DOHH2 (cell line): ENCODE measurements at regions not wholly inside any gene's neighbourhood (a gene's known extent, or its start where the extent isn't known, plus 50 kb on each side); places are given as distances from the start of the nearest gene placed in this dataset.

Experiments
- H3F3A ChIP-seq: fragments of 200-600 bp; sonication (generic), shearing (Covaris generic); 2 replicates; pipeline ENCODE4 v1.6.0; 2016; ENCODE audit warnings: antibody characterized with exemption, mild to moderate bottlenecking; ENCODE audit not compliant: control insufficient read depth, insufficient read depth
- H3K27ac ChIP-seq: fragments of 200-600 bp; sonication (generic); 2 replicates; pipeline ENCODE4 v1.5.1; 2014; ENCODE audit warnings: low read depth, mild to moderate bottlenecking, low read length, moderate library complexity
- H3K27me3 ChIP-seq: fragments of 200-600 bp; sonication (generic); 2 replicates; pipeline ENCODE4 v1.6.1; 2014; ENCODE audit warnings: mild to moderate bottlenecking, low read length, mixed read lengths; ENCODE audit not compliant: control insufficient read depth
- H3K36me3 ChIP-seq: fragments of 200-600 bp; sonication (generic); 2 replicates; pipeline ENCODE4 v1.6.1; 2014; ENCODE audit warnings: mild to moderate bottlenecking, low read length, moderate library complexity, mixed read lengths; ENCODE audit not compliant: control insufficient read depth
- H3K4me1 ChIP-seq: fragments of 200-600 bp; sonication (generic); 2 replicates; pipeline ENCODE4 v1.6.1; 2014; ENCODE audit warnings: mild to moderate bottlenecking, low read length, mixed read lengths; ENCODE audit not compliant: control insufficient read depth
- H3K4me2 ChIP-seq: fragments of 200-600 bp; sonication (generic); 2 replicates; pipeline ENCODE4 v1.6.0; 2014; ENCODE audit warnings: mild to moderate bottlenecking, low read length, moderate library complexity
- H3K4me3 ChIP-seq: fragments of 200-600 bp; sonication (generic); 2 replicates; pipeline ENCODE4 v1.5.1; 2014; ENCODE audit warnings: mild to moderate bottlenecking, low read length, mixed read lengths
- H3K79me2 ChIP-seq: fragments of 200-600 bp; sonication (generic); 2 replicates; pipeline ENCODE4 v1.6.1; 2014; ENCODE audit warnings: mild to moderate bottlenecking, low read length, mixed read lengths; ENCODE audit not compliant: control insufficient read depth
- H3K9me2 ChIP-seq: fragments of 200-600 bp; sonication (generic); replicated peaks from 2 replicates; pipeline ENCODE4 v1.6.1; 2014; ENCODE audit warnings: mild to moderate bottlenecking, low read length, mixed read lengths; ENCODE audit not compliant: control insufficient read depth
- H3K9me3 ChIP-seq: fragments of 200-600 bp; sonication (generic); 2 replicates; pipeline ENCODE4 v1.6.1; 2014; ENCODE audit warnings: antibody characterized with exemption, low read length, mixed read lengths; ENCODE audit not compliant: control insufficient read depth, insufficient read depth
- H4K20me1 ChIP-seq: fragments of 200-600 bp; sonication (generic); 2 replicates; pipeline ENCODE4 v1.6.0; 2014; ENCODE audit warnings: low read depth, mild to moderate bottlenecking, antibody characterized with exemption, low read length, moderate library complexity; ENCODE audit not compliant: control insufficient read depth, insufficient read depth
- EZH2phosphoT487 ChIP-seq: fragments of 200-600 bp; sonication (generic); IDR thresholded peaks from 2 replicates; pipeline ENCODE4 v1.6.1; 2017; ENCODE audit warnings: borderline replicate concordance, mild to moderate bottlenecking, antibody characterized with exemption, low read length, moderate library complexity, mixed read lengths
- TF ChIP-seq, protein P1 (sequence below): fragments of 200-600 bp; sonication (generic); IDR thresholded peaks from one replicate; pipeline ENCODE4 v1.5.1; 2014; ENCODE audit warnings: antibody characterized with exemption, mild to moderate bottlenecking, low read depth, low read length; ENCODE audit not compliant: poor library complexity, severe bottlenecking

DNA sequence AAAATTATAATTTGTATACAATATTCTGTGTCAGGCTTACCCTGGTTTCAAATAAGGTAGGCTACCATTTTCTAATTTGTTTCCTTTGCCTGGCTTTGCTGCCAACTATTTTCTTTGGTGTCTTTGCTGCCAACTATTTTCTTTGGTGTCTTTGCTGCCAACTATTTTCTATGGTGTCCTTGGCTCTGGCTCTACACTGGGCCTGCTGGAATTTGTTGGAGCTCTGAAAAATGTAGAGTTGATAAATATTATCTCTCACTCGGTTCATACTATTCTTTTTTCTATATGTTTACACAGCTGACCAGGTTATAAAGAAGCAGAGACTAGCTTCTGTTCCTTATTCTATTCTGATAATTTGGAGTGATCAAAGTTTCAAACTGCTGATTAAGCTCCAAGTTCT is 768.0 kb upstream of the PHF14 start:
- H3K4me1 ChIP-seq, result no peaks in the 10 kb centered on the region
- H3K4me2 ChIP-seq, result no peak overlapping the region
- H3K36me3 ChIP-seq, result no peaks in the 10 kb centered on the region
- no peaks in the 10 kb centered on the region for H3K9me2 ChIP-seq
- H3K27me3 ChIP-seq, result no peaks in the 10 kb centered on the region
- no peaks in the 10 kb centered on the region for H4K20me1 ChIP-seq
- H3F3A ChIP-seq, result no peaks in the 10 kb centered on the region
- TF ChIP-seq EZH2phosphoT487, result no peak
- TF ChIP-seq, protein P1, sequence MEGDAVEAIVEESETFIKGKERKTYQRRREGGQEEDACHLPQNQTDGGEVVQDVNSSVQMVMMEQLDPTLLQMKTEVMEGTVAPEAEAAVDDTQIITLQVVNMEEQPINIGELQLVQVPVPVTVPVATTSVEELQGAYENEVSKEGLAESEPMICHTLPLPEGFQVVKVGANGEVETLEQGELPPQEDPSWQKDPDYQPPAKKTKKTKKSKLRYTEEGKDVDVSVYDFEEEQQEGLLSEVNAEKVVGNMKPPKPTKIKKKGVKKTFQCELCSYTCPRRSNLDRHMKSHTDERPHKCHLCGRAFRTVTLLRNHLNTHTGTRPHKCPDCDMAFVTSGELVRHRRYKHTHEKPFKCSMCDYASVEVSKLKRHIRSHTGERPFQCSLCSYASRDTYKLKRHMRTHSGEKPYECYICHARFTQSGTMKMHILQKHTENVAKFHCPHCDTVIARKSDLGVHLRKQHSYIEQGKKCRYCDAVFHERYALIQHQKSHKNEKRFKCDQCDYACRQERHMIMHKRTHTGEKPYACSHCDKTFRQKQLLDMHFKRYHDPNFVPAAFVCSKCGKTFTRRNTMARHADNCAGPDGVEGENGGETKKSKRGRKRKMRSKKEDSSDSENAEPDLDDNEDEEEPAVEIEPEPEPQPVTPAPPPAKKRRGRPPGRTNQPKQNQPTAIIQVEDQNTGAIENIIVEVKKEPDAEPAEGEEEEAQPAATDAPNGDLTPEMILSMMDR, result no peak
- H3K27ac ChIP-seq, result no peak overlapping the region
- no peaks in the 10 kb centered on the region for H3K79me2 ChIP-seq
- H3K4me3 ChIP-seq, result no peak overlapping the region
- no peaks in the 10 kb centered on the region for H3K9me3 ChIP-seq

DNA sequence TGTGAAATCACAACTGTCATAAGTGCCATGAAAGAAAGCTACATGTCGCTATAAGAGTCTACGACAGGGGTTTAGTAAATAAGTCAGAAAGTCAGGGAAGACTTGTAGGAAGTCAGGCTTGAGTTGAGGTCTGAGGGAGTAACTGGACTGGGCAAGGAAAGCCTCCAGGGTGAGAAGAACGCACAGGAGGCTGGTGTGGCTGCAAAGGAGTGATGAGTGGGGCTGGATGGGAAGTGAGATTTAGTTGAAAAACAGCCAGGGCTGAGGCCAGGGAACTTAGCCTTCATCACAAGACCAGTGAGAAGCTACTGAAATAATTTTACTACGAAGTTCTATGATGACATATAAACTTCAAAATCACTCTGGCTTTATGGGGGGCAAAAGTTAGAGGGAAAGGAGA is 763.7 kb upstream of the PHF14 start:
- Histone ChIP-seq H3K4me2 (no peak overlapping the region), H3F3A (no peaks in the 10 kb centered on the region), H3K4me1 (no peaks in the 10 kb centered on the region), H3K4me3 (no peak overlapping the region), H3K36me3 (no peaks in the 10 kb centered on the region), H3K9me2 (no peaks in the 10 kb centered on the region), H3K27ac (no peak overlapping the region), H4K20me1 (no peaks in the 10 kb centered on the region), H3K9me3 (no peaks in the 10 kb centered on the region), H3K27me3 (no peaks in the 10 kb centered on the region), H3K79me2 (no peaks in the 10 kb centered on the region)
- no peak for TF ChIP-seq EZH2phosphoT487
- TF ChIP-seq, protein P1, result no peak

DNA sequence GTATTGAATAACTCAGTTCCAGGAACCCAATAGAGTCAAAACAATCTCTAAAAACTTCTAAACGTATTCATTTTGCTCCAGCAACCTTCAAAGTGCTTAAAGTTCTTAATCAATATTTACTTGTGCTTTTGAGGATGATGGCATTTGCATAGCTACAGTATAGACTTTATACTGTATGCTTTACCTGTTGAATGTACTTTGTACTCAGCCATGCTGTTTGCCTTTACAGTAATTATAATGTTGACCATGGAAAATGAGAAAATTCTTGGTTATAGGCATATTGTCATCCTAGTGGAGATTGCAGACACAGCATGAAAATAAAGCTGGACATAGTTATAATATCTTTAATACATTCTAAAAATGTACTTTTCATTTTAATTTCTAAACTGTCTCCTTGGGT is 762.7 kb upstream of the PHF14 start:
- Histone ChIP-seq H3K4me2 (no peak overlapping the region), H4K20me1 (no peaks in the 10 kb centered on the region), H3K79me2 (no peaks in the 10 kb centered on the region), H3K9me2 (no peaks in the 10 kb centered on the region), H3K9me3 (no peaks in the 10 kb centered on the region), H3K4me1 (no peaks in the 10 kb centered on the region), H3K4me3 (no peak overlapping the region), H3F3A (no peaks in the 10 kb centered on the region), H3K27ac (no peak overlapping the region), H3K27me3 (no peaks in the 10 kb centered on the region), H3K36me3 (no peaks in the 10 kb centered on the region)
- no peak for TF ChIP-seq EZH2phosphoT487
- TF ChIP-seq, protein P1, result no peak

DNA sequence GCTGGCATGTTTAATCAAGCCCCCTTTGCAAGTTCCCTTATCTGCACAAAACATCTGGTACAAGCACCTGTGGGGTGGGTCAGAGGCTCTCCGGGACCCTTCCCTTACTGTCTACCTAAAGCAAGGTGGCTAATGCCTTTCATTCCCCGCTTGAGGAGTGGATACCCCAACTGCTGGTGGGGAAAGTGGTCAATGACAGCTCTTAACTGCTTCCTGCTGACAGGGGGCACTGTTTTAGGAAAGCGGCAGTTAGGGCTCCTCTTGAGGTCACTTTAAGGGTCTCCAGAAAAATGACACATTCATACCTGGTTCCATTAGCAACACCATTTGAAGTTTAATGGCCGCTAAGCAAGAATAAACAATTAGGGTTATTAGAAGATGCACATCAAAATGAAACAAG is 761.8 kb upstream of the PHF14 start:
- Histone ChIP-seq H3F3A (no peaks in the 10 kb centered on the region), H4K20me1 (no peaks in the 10 kb centered on the region), H3K9me2 (no peaks in the 10 kb centered on the region), H3K36me3 (no peaks in the 10 kb centered on the region), H3K4me3 (no peak overlapping the region), H3K27ac (no peak overlapping the region), H3K9me3 (no peaks in the 10 kb centered on the region), H3K4me2 (no peak overlapping the region), H3K4me1 (no peaks in the 10 kb centered on the region), H3K79me2 (no peaks in the 10 kb centered on the region), H3K27me3 (no peaks in the 10 kb centered on the region)
- TF ChIP-seq, protein P1, result no peak
- no peak for TF ChIP-seq EZH2phosphoT487
